Activated T-cell treated with anti-CD3 and anti-CD28 coated beads, Interleukin-2, amount 50 U/mL, for 24 hours (primary cell): ENCODE measurements at regions not wholly inside any gene's neighbourhood (a gene's known extent, or its start where the extent isn't known, plus 50 kb on each side); places are given as distances from the start of the nearest gene placed in this dataset.
"Not testable (repeated sequence)": the region's sequence is repeated elsewhere in the genome, so short reads cannot be mapped to it uniquely, and the experiment has no call there.

Experiments
- DNase-seq: peaks from one replicate; pipeline ENCODE4 v3.0.0-alpha.2; 2020
- H3K27ac Mint-ChIP-seq: 2 replicates; pipeline ENCODE4 v1.8.0; 2020; ENCODE audit warnings: mild to moderate bottlenecking, mixed read lengths
- H3K27me3 Mint-ChIP-seq: 2 replicates; pipeline ENCODE4 v1.8.0; 2020; ENCODE audit warnings: mixed read lengths
- H3K36me3 Mint-ChIP-seq: 2 replicates; pipeline ENCODE4 v1.8.0; 2020; ENCODE audit warnings: low read depth, mixed read lengths
- H3K4me1 Mint-ChIP-seq: 2 replicates; pipeline ENCODE4 v1.8.0; 2020; ENCODE audit warnings: low read depth, mixed read lengths
- H3K4me3 Mint-ChIP-seq: 2 replicates; pipeline ENCODE4 v1.8.0; 2020; ENCODE audit warnings: mild to moderate bottlenecking, moderate library complexity, mixed read lengths
- H3K9me3 Mint-ChIP-seq: 2 replicates; pipeline ENCODE4 v1.8.0; 2020; ENCODE audit warnings: mixed read lengths

- DNase-seq, result no peak
- Mint-ChIP-seq H3K27ac (no peak overlapping the region), H3K4me1 (peaks cover 5% of the 10 kb centered on the region), H3K36me3 (no peaks in the 10 kb centered on the region), H3K9me3 (no peaks in the 10 kb centered on the region), H3K4me3 (no peak overlapping the region), H3K27me3 (no peaks in the 10 kb centered on the region)
Observed at GRCh38 chr22:44622679-44623078, 79.3 kb upstream of the PRR5 start.

GRCh38 chr22:44622147-44622427 lies 79.9 kb upstream of the PRR5 start:
- no peak for DNase-seq
- Mint-ChIP-seq H3K9me3 (no peaks in the 10 kb centered on the region), H3K36me3 (no peaks in the 10 kb centered on the region), H3K27me3 (no peaks in the 10 kb centered on the region), H3K27ac (no peak overlapping the region), H3K4me3 (no peak overlapping the region), H3K4me1 (peaks cover 5% of the 10 kb centered on the region)

GRCh38 chr22:44621401-44622146 lies 80.4 kb upstream of the PRR5 start:
- H3K4me1 Mint-ChIP-seq, result peaks cover 5% of the 10 kb centered on the region
- no peaks in the 10 kb centered on the region for H3K36me3 Mint-ChIP-seq
- DNase-seq, result no peak
- no peaks in the 10 kb centered on the region for H3K27me3 Mint-ChIP-seq
- H3K4me3 Mint-ChIP-seq, result no peak overlapping the region
- H3K27ac Mint-ChIP-seq, result no peak overlapping the region
- H3K9me3 Mint-ChIP-seq, result no peaks in the 10 kb centered on the region

- Mint-ChIP-seq H3K27me3 (no peaks in the 10 kb centered on the region), H3K27ac (no peak overlapping the region), H3K4me1 (no peaks in the 10 kb centered on the region)
Observed at GRCh38 chr22:44620841-44621257, 81.2 kb upstream of the PRR5 start.

GRCh38 chr22:44620129-44620840 lies 81.7 kb upstream of the PRR5 start:
- Mint-ChIP-seq H3K36me3 (no peaks in the 10 kb centered on the region), H3K27ac (no peak overlapping the region), H3K27me3 (no peaks in the 10 kb centered on the region), H3K4me1 (no peaks in the 10 kb centered on the region), H3K4me3 (peak overlapping the region; percentile 50), H3K9me3 (no peaks in the 10 kb centered on the region)
- DNase-seq, result peak; percentile 77

More at GRCh38 chr22:44620841-44621257, 81.2 kb upstream of the PRR5 start:
- Mint-ChIP-seq H3K9me3 (no peaks in the 10 kb centered on the region), H3K4me3 (no peak overlapping the region), H3K36me3 (no peaks in the 10 kb centered on the region)
- DNase-seq, result no peak

GRCh38 chr22:44619560-44620128 lies 82.4 kb upstream of the PRR5 start:
- not testable (repeated sequence) for H3K4me1 Mint-ChIP-seq, H3K4me3 Mint-ChIP-seq, H3K36me3 Mint-ChIP-seq, H3K27me3 Mint-ChIP-seq, DNase-seq, H3K9me3 Mint-ChIP-seq, H3K27ac Mint-ChIP-seq

- not testable (repeated sequence) for H3K36me3 Mint-ChIP-seq, H3K9me3 Mint-ChIP-seq, H3K27ac Mint-ChIP-seq, H3K4me3 Mint-ChIP-seq, H3K27me3 Mint-ChIP-seq, H3K4me1 Mint-ChIP-seq, DNase-seq
Observed at GRCh38 chr22:44618910-44619309, 83.1 kb upstream of the PRR5 start.

GRCh38 chr22:44618400-44618799 lies 83.6 kb upstream of the PRR5 start:
- Mint-ChIP-seq H3K27ac (no peak overlapping the region), H3K4me3 (no peak overlapping the region), H3K27me3 (no peaks in the 10 kb centered on the region), H3K36me3 (no peaks in the 10 kb centered on the region), H3K9me3 (peaks cover 2% of the 10 kb centered on the region), H3K4me1 (no peaks in the 10 kb centered on the region)
- DNase-seq, result no peak

- Mint-ChIP-seq H3K27ac (no peak overlapping the region), H3K9me3 (peaks cover 2% of the 10 kb centered on the region), H3K4me1 (no peaks in the 10 kb centered on the region), H3K36me3 (no peaks in the 10 kb centered on the region), H3K4me3 (no peak overlapping the region), H3K27me3 (no peaks in the 10 kb centered on the region)
- DNase-seq, result no peak
Observed at GRCh38 chr22:44617828-44618227, 84.2 kb upstream of the PRR5 start.

GRCh38 chr22:44616882-44617655 lies 84.9 kb upstream of the PRR5 start:
- H3K4me1 Mint-ChIP-seq, result no peaks in the 10 kb centered on the region
- no peaks in the 10 kb centered on the region for H3K27me3 Mint-ChIP-seq
- peaks cover 3% of the 10 kb centered on the region for H3K9me3 Mint-ChIP-seq

GRCh38 chr22:44616461-44616860 lies 85.5 kb upstream of the PRR5 start:
- no peaks in the 10 kb centered on the region for H3K27me3 Mint-ChIP-seq
- no peak overlapping the region for H3K4me3 Mint-ChIP-seq
- H3K27ac Mint-ChIP-seq, result no peak overlapping the region

More at GRCh38 chr22:44616882-44617655, 84.9 kb upstream of the PRR5 start:
- Mint-ChIP-seq H3K27ac (no peak overlapping the region), H3K4me3 (no peak overlapping the region), H3K36me3 (no peaks in the 10 kb centered on the region)
- DNase-seq, result no peak

GRCh38 chr22:44615602-44616180 lies 86.3 kb upstream of the PRR5 start:
- Mint-ChIP-seq H3K4me1 (no peaks in the 10 kb centered on the region), H3K36me3 (no peaks in the 10 kb centered on the region), H3K9me3 (peaks cover 11% of the 10 kb centered on the region), H3K27ac (no peak overlapping the region), H3K4me3 (no peak overlapping the region), H3K27me3 (no peaks in the 10 kb centered on the region)
- DNase-seq, result no peak

More at GRCh38 chr22:44616461-44616860, 85.5 kb upstream of the PRR5 start:
- H3K9me3 Mint-ChIP-seq, result peaks cover 7% of the 10 kb centered on the region
- no peaks in the 10 kb centered on the region for H3K4me1 Mint-ChIP-seq
- H3K36me3 Mint-ChIP-seq, result no peaks in the 10 kb centered on the region
- no peak for DNase-seq

- Mint-ChIP-seq H3K27me3 (no peaks in the 10 kb centered on the region), H3K4me1 (no peaks in the 10 kb centered on the region), H3K9me3 (peaks cover 13% of the 10 kb centered on the region), H3K27ac (no peak overlapping the region), H3K4me3 (no peak overlapping the region), H3K36me3 (no peaks in the 10 kb centered on the region)
- no peak for DNase-seq
Observed at GRCh38 chr22:44615146-44615545, 86.9 kb upstream of the PRR5 start.

GRCh38 chr22:44613196-44613595 lies 88.8 kb upstream of the PRR5 start:
- H3K4me1 Mint-ChIP-seq, result no peaks in the 10 kb centered on the region
- DNase-seq, result no peak
- no peak overlapping the region for H3K4me3 Mint-ChIP-seq
- H3K27ac Mint-ChIP-seq, result no peak overlapping the region
- no peaks in the 10 kb centered on the region for H3K27me3 Mint-ChIP-seq
- H3K9me3 Mint-ChIP-seq, result peaks cover 14% of the 10 kb centered on the region
- no peaks in the 10 kb centered on the region for H3K36me3 Mint-ChIP-seq
